Breast epithelium (tissue), 3 donors: ENCODE measurements at regions not wholly inside any gene's neighbourhood (a gene's known extent, or its start where the extent isn't known, plus 50 kb on each side); places are given as distances from the start of the nearest gene placed in this dataset.

ENCODE experiments used
- CTCF ChIP-seq, 3 donors: fragments of 450-650 bp; IDR thresholded peaks; one replicate each; pipeline ENCODE4 v1.5.1; 2016 to 2017; ENCODE audit warnings: antibody characterized with exemption in 3 of 3, mild to moderate bottlenecking in 3 of 3, moderate library complexity in 3 of 3
- POLR2A ChIP-seq: fragments of 450-650 bp; IDR thresholded peaks from one replicate; pipeline ENCODE4 v1.6.1; 2016; ENCODE audit warnings: antibody characterized with exemption, mild to moderate bottlenecking, moderate library complexity

DNA sequence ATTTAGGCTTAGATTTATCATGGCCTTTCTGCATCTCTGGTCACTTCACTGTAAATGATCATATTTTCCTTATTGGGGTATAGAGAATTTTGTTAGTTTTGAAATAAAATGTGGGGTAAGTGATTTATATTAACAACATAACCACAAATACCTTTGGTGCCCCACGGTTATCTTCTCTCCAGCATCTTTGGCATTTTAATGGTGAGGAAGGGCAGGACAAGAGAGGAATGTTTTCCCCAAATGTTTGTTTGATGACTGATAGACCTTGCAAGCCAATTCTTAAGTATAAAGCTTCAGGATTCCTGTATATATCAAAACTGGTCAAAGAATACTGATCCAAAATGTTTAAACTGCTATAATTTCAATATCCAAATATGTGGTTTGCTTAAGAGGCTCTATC, 171.6 kb upstream of the SMLR1 start:
- no peak for TF ChIP-seq POLR2A
- TF ChIP-seq CTCF (IDR thresholded peaks at IDR 0.05), result no peak
